CD14-positive monocyte (primary cell): ENCODE measurements at regions not wholly inside any gene's neighbourhood (a gene's known extent, or its start where the extent isn't known, plus 50 kb on each side); places are given as distances from the start of the nearest gene placed in this dataset.

Experiments
- DNase-seq, 3 donors: peaks; one replicate each; pipeline ENCODE4 v3.0.0-alpha.2; 2011 to 2022
- H2AFZ ChIP-seq: 2 replicates; pipeline ENCODE4 v1.6.0; 2012; ENCODE audit warnings: mild to moderate bottlenecking, low read depth, low read length, inconsistent platforms; ENCODE audit not compliant: insufficient read depth, poor library complexity, severe bottlenecking
- H3K27ac ChIP-seq, 2 donors: 1 replicate in 1 of 2; 2 replicates in 1 of 2; pipeline ENCODE4 v1.5.1; 2012 to 2013; ENCODE audit warnings: low read length in 2 of 2, control low read depth in 1 of 2, inconsistent platforms in 1 of 2, low read depth in 1 of 2, mild to moderate bottlenecking in 1 of 2
- H3K27me3 ChIP-seq, 2 donors: one replicate each; pipeline versions ENCODE4 v1.6.0 to v1.6.1; 2011 to 2013; ENCODE audit warnings: low read length in 2 of 2; ENCODE audit not compliant: control insufficient read depth in 2 of 2, insufficient read depth in 2 of 2
- H3K36me3 ChIP-seq, 2 donors: replicated peaks in 1 of 2; 1 replicate in 1 of 2; 2 replicates in 1 of 2; pipeline versions ENCODE4 v1.5.1 to v1.6.1; 2012 to 2013; ENCODE audit warnings: low read length in 2 of 2, control low read depth in 1 of 2, inconsistent platforms in 1 of 2, mild to moderate bottlenecking in 1 of 2; ENCODE audit not compliant: insufficient read depth in 2 of 2, control insufficient read depth in 1 of 2
- H3K4me1 ChIP-seq, 2 donors: 1 replicate in 1 of 2; 2 replicates in 1 of 2; pipeline versions ENCODE4 v1.5.1 to v1.6.1; 2012 to 2013; ENCODE audit warnings: low read length in 2 of 2, control low read depth in 1 of 2, inconsistent platforms in 1 of 2, mild to moderate bottlenecking in 1 of 2, moderate library complexity in 1 of 2; ENCODE audit not compliant: insufficient read depth in 2 of 2, control insufficient read depth in 1 of 2
- H3K4me2 ChIP-seq: replicated peaks from 2 replicates; pipeline ENCODE3; 2012; ENCODE audit warnings: low read length, moderate library complexity, mild to moderate bottlenecking; ENCODE audit not compliant: poor library complexity, severe bottlenecking; ENCODE audit errors: extremely low read depth
- H3K4me3 ChIP-seq, 3 experiments: fragments of 200-600 bp in 1 of 3; sonication (generic) in 1 of 3; replicated peaks in 1 of 3; 1 replicate in 2 of 3; 2 replicates in 1 of 3; pipeline ENCODE4 v1.5.1; 2011 to 2013; ENCODE audit warnings: low read length in 3 of 3, mild to moderate bottlenecking in 3 of 3, control low read depth in 2 of 3, low read depth in 2 of 3, inconsistent platforms in 1 of 3, moderate library complexity in 1 of 3
- H3K79me2 ChIP-seq: 2 replicates; pipeline ENCODE4 v1.6.0; 2012; ENCODE audit warnings: mild to moderate bottlenecking, control low read depth, inconsistent platforms, low read length, moderate library complexity; ENCODE audit not compliant: insufficient read depth
- H3K9ac ChIP-seq: 2 replicates; pipeline ENCODE4 v1.6.0; 2017; ENCODE audit warnings: low read length, mild to moderate bottlenecking; ENCODE audit not compliant: insufficient read depth, poor library complexity, severe bottlenecking
- H3K9me3 ChIP-seq, 2 donors: replicated peaks in 1 of 2; 1 replicate in 1 of 2; 2 replicates in 1 of 2; pipeline versions ENCODE4 v1.5.1 to v1.6.1; 2012 to 2013; ENCODE audit warnings: low read length in 2 of 2, control low read depth in 1 of 2; ENCODE audit not compliant: control insufficient read depth in 1 of 2, insufficient read depth in 1 of 2
- H4K20me1 ChIP-seq: 2 replicates; pipeline ENCODE4 v1.6.0; 2012; ENCODE audit warnings: mild to moderate bottlenecking, low read length, control low read depth, moderate library complexity; ENCODE audit not compliant: insufficient read depth
- H3K27ac Mint-ChIP-seq, 7 donors: one replicate each; pipeline ENCODE4 v1.8.0; 2020; ENCODE audit warnings: mild to moderate bottlenecking in 7 of 7, mixed read lengths in 7 of 7, moderate library complexity in 6 of 7, inconsistent platforms in 2 of 7
- H3K27me3 Mint-ChIP-seq, 3 donors: one replicate each; pipeline ENCODE4 v1.8.0; 2021 to 2022; ENCODE audit warnings: low read depth in 3 of 3, mild to moderate bottlenecking in 3 of 3, mixed read lengths in 3 of 3, moderate library complexity in 3 of 3, inconsistent platforms in 1 of 3
- H3K36me3 Mint-ChIP-seq, 2 donors: one replicate each; pipeline ENCODE4 v1.8.0; 2020; ENCODE audit warnings: mixed read lengths in 2 of 2, inconsistent platforms in 1 of 2, mild to moderate bottlenecking in 1 of 2
- H3K4me1 Mint-ChIP-seq: one replicate; pipeline ENCODE4 v1.8.0; 2020; ENCODE audit warnings: mild to moderate bottlenecking, mixed read lengths
- H3K4me3 Mint-ChIP-seq, 2 donors: one replicate each; pipeline ENCODE4 v1.8.0; 2020; ENCODE audit warnings: mild to moderate bottlenecking in 2 of 2, mixed read lengths in 2 of 2, moderate library complexity in 1 of 2
- H3K9me3 Mint-ChIP-seq, 7 donors: one replicate each; pipeline ENCODE4 v1.8.0; 2020 to 2022; ENCODE audit warnings: mixed read lengths in 7 of 7, mild to moderate bottlenecking in 6 of 7, moderate library complexity in 6 of 7, inconsistent platforms in 2 of 7
- WGBS: methylation state at CpG from one replicate; pipeline ENCODE4 v1.1.5; 2013; ENCODE audit warnings: missing lambda C conversion rate; ENCODE audit not compliant: insufficient coverage; 5-methylcytosine and 5-hydroxymethylcytosine counted together
- intact Hi-C, 2 donors: fragments of 100-400 bp; cut with micrococcal nuclease; formaldehyde crosslinking; loops; one replicate each; pipeline versions ENCODE4 v1.15.0 to v1.15.1; 2023
- TF ChIP-seq, protein P1 (sequence below): fragments of 200-600 bp; IDR thresholded peaks from one replicate; pipeline ENCODE4 v1.8.0; 2022; ENCODE audit warnings: antibody characterized with exemption, mild to moderate bottlenecking

DNA sequence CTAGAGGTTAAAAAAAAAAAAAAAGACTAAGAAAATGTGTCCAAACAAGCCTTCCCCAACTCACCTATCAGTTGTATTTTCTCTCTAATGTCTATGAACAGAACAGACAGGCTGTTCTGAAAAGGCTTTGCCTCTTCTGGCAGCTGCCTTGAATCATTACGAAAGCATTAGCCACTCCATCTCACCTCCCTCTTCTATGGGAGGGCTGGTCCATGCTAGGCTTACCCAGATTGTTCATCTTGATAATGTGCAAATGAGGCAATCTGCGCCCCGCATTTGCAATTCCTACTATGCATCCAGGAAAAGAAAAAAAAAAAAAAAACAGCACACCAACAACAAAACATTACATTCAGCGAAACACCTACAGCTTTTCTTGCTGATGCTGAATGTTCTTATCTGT lies 429.9 kb upstream of the USP9Y start:
- Histone ChIP-seq H3K4me3 (no peak overlapping the region), H3K9me3 (no peaks in the 10 kb centered on the region), H3K4me2 (no peak overlapping the region), H3K27me3 (no peaks in the 10 kb centered on the region), H3K79me2 (no peaks in the 10 kb centered on the region), H2AFZ (no peak overlapping the region), H4K20me1 (no peaks in the 10 kb centered on the region), H3K9ac (no peak overlapping the region), H3K27ac (no peak overlapping the region), H3K36me3 (no peaks in the 10 kb centered on the region), H3K4me1 (no peaks in the 10 kb centered on the region)
- no CpG with 5 or more reads among the region's 4 CpGs for WGBS
- H3K27me3 Mint-ChIP-seq = peaks cover 0 to 3% (median 0%) of the 10 kb centered on the region in 3 donors
- H3K27ac Mint-ChIP-seq = no peak overlapping the region
- TF ChIP-seq, protein P1, sequence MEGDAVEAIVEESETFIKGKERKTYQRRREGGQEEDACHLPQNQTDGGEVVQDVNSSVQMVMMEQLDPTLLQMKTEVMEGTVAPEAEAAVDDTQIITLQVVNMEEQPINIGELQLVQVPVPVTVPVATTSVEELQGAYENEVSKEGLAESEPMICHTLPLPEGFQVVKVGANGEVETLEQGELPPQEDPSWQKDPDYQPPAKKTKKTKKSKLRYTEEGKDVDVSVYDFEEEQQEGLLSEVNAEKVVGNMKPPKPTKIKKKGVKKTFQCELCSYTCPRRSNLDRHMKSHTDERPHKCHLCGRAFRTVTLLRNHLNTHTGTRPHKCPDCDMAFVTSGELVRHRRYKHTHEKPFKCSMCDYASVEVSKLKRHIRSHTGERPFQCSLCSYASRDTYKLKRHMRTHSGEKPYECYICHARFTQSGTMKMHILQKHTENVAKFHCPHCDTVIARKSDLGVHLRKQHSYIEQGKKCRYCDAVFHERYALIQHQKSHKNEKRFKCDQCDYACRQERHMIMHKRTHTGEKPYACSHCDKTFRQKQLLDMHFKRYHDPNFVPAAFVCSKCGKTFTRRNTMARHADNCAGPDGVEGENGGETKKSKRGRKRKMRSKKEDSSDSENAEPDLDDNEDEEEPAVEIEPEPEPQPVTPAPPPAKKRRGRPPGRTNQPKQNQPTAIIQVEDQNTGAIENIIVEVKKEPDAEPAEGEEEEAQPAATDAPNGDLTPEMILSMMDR = no peak
- no peak for DNase-seq
- no peaks in the 10 kb centered on the region for H3K36me3 Mint-ChIP-seq
- peaks cover 0 to 5% (median 0%) of the 10 kb centered on the region in 7 donors for H3K9me3 Mint-ChIP-seq
- H3K4me3 Mint-ChIP-seq = no peak overlapping the region
- intact Hi-C loops = no loop called here
- H3K4me1 Mint-ChIP-seq = no peaks in the 10 kb centered on the region

- Mint-ChIP-seq H3K27ac (no peak overlapping the region), H3K4me3 (no peak overlapping the region), H3K4me1 (no peaks in the 10 kb centered on the region), H3K36me3 (no peaks in the 10 kb centered on the region), H3K27me3 (peaks cover 0 to 2% (median 1%) of the 10 kb centered on the region in 3 donors), H3K9me3 (peaks cover 0 to 25% (median 0%) of the 10 kb centered on the region in 7 donors)
- no peak overlapping the region for H3K4me3 ChIP-seq
- no peak overlapping the region for H2AFZ ChIP-seq
- H4K20me1 ChIP-seq = no peaks in the 10 kb centered on the region
- TF ChIP-seq, protein P1 = no peak
- H3K79me2 ChIP-seq = no peaks in the 10 kb centered on the region
- no peaks in the 10 kb centered on the region for H3K4me1 ChIP-seq
- H3K9me3 ChIP-seq = peaks cover 0 to 16% of the 10 kb centered on the region in 2 donors
- H3K4me2 ChIP-seq = no peak overlapping the region
- H3K36me3 ChIP-seq = no peaks in the 10 kb centered on the region
- 68% methylated on average over 3 of the region's 5 CpGs for WGBS
- no peak overlapping the region for H3K9ac ChIP-seq
- H3K27me3 ChIP-seq = no peaks in the 10 kb centered on the region
- no peak overlapping the region for H3K27ac ChIP-seq
- intact Hi-C loops = no loop called here
- no peak for DNase-seq
These were observed 415.4 kb upstream of the USP9Y start for GRCh38 chrY:12285608-12286007.
